GM21526 (cell line): ENCODE measurements at regions not wholly inside any gene's neighbourhood (a gene's known extent, or its start where the extent isn't known, plus 50 kb on each side); places are given as distances from the start of the nearest gene placed in this dataset.

Experiments
- ATAC-seq: cut with Tn5 transposase; IDR thresholded peaks from one replicate; pipeline ENCODE4 v1.9.1; 2021; ENCODE audit warnings: moderate library complexity; ENCODE audit not compliant: unreplicated experiment, low FRiP score

DNA sequence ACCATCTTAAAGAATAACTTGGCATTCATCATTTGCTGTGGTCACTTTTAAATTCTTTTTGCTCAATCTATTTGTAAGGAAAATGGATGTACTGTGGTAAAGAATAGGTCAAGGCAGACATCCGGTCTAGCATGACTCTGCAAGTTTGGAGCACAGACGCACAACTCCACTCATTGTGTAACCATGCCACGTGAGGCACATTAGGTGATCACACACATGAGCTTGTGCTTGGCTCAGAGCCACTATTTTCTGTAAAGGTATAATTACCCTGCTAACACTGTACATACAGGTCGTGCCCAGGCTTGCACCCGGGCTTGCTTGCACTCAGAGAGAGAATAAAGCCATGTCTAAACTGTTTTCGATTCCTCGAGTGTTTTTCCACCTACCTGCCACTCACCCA is 1289.1 kb upstream of the ADGRB3 start:
- ATAC-seq: no peak

DNA sequence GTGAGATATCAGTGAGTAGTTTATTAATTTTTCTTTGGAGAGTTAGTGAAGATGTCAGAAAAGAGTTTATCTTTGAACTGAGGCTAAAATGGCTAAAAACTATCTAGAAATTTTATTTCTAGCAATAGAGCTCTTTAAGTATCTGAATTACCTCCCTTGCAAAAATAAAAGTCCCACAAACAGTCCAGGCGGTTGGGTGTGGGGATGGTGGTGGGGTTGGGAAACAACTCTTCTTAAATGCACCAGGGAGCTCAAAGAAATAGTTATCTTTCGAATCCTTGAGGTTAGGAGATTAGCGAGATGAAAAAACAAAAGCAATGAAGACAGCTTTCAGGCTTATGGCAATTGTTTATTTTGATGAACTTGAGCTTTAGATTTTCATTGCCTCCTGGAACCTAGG is 1299.1 kb upstream of the ADGRB3 start:
- ATAC-seq: no peak

DNA sequence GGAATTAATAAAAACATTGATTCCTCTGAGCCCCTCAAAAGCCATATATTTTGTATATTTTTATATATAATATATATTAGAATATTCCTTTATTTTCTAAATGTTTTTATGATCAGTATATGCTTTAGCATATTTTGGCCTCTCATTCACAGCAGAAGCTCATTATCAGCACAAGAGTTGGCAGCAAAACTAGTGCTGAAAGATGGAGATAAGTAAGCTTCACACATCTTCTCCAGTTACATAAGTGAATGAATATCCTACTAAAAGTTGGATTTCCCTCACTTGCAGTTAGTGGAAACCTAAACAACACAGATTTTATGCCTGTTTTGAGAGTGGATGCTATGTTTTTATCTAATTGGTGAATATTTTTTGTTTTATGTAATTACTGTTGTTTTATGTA is 1303.8 kb upstream of the ADGRB3 start:
- ATAC-seq: no peak

DNA sequence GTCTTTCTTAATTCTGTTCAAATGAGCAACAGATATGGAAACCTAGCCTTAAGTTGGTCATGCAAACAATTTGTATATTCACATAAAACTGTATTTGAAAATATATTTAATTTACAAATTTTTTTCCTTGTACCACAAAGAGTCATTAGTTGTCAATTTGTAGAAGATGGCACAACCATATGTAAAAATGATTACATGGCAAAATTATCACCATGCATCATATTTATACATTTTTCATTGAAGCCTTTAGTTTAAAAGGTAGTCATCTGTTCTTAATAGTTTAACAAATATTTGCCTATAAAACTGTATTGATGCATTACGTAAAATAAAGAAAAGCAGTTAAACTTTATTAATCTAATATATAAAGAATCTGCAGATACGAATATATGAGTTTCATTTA is 1306.8 kb upstream of the ADGRB3 start:
- ATAC-seq: no peak

DNA sequence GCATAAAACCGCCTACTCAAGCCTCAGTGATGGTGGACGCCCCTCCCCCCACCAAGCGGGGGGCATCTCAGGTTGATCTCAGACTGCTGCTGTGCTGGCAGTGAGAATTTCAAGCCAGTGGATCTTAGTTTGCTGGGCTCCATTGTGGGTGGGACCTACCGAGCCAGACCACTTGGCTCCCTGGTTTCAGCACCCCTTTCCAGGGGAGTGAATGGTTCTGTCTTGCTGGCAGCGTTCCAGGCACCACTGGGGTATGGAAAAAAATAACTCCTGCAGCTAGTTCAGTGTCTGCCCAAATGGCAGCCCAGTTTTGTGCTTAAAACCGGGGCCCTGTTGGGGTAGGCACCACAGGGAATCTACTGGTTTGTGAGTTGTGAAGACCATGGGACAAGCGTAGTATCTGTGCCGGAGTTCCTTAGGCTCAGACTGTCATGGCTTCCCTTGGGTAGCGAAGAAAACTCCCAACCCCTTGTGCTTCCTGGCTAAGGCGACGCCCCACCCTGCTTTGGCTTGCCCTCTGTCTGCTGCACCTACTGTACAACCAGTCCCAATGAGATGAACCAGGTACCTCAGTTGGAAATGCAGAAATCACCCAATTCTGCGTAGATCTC is 1334.5 kb upstream of the ADGRB3 start:
- ATAC-seq: no peak

DNA sequence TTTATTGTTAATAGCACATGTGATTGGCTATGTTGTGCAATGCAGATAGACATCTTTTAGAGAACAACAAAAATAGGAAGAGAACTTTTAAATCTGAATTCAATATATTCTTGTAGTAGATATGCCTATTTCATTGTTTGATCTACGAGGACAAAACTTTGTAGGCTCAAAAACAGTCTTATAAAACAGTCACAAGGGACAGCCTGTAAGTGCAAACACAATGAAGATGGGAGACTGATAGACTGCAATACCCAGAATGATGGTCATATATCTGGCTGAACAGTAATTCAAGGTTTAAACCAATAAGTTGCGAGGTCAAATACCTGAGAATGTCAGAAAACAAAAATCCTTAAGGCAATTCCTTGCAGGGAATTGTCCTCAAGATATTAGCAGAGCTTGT is 1342.9 kb upstream of the ADGRB3 start:
- no peak for ATAC-seq

DNA sequence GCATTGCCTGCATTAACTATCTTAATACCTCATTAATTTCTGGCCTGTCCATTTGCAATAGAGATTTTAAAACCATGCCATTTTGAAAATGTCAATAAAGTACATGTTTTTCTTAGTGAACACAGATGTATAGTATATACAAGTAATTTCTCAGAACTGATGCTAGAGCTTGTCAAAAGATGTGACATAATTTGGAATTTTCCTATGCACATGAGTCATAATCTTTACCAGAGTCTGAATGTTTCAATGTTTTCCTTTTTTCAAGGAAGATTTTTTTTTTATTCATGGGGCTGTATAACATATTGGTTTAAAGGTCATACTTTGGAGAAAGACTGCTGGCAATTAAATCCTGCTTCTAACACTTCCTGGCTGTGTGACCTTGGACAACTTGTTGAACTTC is 1347.5 kb upstream of the ADGRB3 start:
- ATAC-seq: no peak

DNA sequence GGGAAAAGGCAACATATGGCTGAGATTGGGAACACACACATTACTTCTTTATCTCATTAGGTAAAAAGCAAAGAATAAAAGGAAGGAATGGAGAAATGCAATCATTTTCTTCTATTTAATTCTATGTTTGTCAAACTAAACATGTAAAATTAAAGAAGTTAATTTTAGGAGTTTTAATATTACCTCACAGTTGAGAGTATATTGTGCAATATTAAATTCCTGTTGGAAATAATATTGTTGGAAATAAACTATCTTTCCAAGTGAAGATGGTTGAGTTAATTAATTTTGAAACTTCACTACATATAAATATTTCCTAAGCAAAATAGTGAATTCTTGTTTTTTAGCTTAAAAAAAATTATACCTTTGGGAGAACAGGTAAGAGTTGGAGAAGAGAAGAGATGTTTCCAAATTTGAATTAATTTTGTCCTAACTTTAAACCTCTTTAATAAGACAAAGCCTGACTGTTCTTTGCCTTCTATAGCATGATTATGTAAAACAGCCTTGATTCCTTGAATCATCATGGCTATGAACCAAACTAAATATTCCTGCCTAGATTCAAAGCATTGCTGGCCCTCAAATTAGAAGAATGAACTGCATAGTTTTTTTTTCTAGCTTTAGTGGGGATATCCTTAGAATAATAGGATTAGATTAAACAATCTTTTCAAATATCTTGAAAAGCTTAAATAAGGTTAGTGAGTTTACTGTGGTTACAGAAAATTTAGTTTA is 1349.1 kb upstream of the ADGRB3 start:
- no peak for ATAC-seq

DNA sequence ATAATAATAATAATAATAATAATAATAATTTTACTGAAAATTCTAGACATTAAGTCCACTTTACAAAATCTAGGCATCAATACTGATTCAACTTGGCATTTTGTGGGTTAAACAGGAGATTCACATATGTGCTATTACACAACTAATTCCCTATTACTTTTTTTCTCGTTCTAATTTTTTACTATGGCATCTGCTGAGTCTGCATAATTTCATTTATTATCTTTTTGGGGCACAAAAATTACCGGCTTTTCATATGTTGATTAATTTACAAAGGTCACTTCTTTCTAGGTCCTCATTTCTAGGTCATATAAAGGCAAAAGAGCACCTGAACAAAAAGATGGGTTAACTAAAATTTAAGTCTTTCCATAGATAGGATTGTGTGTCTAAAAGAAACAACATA is 1357.8 kb upstream of the ADGRB3 start:
- no peak for ATAC-seq

DNA sequence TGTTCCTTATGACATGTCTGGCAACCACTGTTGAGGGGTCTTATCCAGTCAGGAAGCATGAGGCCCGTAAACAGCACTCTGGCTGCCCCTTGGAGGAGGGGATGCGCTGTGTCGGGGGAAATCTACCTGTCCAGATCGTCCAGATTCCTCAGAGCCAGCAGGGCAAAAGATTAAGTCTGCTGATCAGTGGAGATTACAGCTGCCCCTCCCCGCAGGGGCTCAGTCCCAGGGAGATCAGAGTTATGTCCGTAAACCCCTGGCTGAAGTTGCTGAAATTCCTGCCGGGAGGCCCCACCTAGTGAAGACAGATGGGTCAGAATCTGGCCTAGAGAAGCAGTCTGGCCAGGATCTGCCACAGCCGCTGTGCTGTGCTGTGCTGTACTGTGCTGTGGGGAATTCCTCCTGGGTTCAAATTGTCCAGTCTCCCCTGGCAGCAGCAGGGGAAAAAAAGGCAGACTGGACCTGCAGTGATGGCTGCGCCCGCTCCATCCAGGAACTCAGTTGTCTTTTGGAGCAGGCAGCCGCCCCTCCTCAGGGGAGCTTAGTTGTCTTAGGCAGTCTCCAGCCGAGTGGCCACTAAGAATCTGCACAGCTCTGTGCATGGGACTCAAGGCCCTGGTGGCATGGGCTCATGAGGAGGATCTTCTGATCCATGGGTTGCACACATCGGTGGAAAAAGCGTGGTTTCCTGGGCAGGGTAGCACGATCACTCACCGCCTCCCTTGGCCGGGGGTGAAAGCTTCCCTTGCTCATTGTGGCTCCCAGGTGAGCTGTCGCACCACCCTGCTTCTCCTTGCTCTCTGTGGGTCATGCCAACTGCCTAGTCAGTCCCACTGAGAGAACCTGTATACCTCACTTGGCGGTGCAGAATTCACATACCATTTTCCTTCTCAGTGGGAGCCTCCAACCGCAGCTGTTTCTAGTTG is 1368.8 kb upstream of the ADGRB3 start:
- ATAC-seq: no peak

DNA sequence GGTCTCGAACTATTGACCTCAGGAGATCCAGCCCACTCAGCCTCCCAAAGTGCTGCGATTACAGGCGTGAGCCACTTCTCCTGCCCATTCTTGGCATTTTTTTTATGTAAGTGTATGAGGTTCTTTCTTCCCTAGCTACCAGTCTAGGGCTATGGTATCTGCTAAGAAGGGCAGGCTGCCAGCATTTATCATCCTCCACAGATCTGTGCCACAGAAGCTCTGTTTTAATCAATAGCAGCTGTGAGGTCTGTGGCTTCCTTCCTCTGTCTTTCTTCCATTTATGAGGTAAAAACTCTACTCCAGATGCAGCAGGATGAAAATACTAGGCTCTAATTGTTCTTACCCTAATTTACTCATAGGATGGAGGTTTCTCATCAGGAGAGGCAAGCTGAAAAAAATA is 1382.4 kb upstream of the ADGRB3 start:
- ATAC-seq: no peak

DNA sequence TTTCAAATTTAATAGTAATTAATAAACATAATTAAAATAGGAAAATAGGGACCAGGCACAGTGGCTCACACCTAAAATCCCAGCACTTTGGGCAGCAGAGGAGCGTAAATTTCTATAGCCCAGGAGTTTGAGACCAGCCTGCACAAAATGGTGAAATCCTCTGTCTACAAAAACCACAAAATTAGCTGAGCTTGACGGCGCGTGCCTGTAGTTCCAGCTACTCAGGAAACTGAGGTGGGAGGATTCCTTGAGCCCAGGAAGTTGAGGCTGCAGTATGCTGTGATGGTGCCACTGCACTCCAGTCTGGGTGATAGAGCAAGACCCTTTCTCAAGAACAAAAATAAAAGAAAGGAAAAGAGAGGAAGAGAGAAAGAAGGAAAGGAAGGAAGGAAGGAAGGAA is 1387.0 kb upstream of the ADGRB3 start:
- no peak for ATAC-seq

DNA sequence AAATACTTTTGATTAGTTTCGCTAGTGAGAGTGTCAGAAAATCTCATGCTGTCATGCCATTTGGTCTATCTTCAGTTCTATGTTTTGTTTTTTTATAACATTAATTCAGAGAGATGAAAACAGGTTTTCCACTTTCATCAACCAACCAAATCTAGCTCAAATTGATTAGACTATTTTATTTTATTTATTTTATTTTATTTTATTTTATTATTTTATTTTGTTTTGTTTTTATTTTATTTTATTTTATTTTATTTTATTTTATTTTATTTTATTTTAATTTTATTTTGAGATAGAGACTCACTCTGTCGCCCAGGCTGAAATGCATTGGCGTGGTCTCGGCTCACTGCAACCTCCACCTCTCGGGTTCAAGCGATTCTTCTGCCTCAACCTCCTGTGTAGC is 1391.0 kb upstream of the ADGRB3 start:
- no peak for ATAC-seq

DNA sequence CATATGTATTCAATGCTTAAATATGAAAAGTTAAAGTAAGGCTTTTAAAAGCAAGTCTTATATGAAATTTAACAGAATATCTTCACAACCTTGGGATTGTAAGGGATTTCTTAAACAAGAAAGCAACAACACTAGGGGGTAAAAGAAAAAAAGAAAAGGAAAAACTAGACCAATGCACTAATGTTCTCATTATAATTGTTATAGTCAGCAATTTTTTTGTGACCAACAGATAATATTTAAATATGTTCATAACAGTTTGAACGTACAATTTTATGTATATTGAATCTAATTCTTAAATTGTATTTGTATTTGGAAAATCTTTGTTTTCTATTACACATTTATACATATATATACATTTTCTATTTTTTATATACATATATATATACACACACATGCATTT is 1397.8 kb upstream of the ADGRB3 start:
- ATAC-seq: no peak

DNA sequence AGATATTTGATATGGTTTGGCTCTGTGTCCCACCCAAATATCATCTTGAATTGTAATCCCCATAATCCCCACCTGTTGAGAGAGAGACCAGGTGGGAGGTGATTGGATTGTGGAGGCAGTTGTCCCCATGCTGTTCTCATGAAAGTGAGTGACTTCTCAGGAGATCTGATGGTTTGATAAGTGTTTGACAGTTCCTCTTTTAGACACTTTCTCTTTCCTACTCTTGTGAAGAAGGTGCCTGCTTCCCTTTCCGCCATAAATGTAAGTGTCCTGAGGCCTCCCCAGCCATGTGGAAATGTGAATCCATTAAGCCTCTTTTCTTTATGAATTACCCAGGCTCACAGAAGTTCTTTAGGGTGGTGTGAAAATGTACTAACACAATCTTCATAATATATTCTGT is 1404.0 kb upstream of the ADGRB3 start:
- ATAC-seq: no peak

DNA sequence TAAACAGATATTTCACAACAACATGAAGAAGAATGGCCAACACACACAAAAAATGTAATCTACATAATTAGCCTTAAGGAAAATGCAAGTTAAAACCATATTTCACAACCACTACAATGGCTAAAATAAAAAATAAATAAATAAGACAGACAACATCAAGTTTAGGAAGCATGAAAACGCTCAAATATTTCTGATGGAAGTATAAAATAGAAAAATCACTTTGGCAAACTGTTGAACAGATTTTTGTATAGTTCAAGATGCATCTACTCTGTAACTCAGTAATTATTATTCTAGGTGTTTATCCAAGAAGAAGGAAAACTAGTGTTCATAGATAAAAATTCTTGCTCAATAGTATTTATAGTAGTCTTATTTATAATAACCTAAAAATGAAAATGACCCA is 1410.1 kb upstream of the ADGRB3 start:
- ATAC-seq: no peak

DNA sequence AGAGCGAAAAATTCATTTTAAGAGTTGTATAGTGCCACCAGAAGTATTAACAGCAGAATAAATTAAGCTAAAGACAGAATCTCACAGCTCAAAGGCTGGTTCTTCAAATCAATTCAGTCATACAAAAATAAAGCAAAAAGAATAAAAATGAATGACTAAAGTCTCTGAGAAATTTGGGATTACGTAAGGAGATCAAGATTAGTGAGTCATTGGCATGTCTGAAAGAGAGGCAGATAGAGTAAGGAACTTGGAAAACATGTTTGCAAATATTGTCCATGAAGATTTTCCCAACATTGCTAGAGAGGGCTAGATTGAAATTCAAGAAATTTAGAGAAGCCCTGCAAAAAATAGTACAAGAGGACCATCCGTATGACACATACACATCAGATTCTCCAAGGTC is 1413.9 kb upstream of the ADGRB3 start:
- ATAC-seq: no peak

DNA sequence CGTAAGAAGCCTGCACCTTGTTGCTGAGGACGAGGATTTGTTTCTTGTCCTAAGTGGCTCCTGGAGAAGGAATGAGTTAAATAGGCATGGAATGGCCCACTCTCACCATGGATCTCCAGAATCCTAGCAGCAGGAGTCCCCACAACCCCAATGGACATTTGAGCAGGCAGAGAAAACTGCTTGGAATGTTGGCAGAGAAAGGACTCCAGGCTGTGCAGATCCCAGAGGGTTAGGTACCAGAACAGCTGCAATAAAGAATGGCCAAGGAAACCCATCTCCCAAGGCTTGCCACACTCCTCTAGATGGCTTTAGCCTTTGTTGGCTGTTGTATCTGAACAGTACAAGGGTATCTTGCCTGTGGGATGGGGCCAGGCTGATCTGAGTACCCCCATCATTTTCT is 1415.7 kb upstream of the ADGRB3 start:
- ATAC-seq: no peak

DNA sequence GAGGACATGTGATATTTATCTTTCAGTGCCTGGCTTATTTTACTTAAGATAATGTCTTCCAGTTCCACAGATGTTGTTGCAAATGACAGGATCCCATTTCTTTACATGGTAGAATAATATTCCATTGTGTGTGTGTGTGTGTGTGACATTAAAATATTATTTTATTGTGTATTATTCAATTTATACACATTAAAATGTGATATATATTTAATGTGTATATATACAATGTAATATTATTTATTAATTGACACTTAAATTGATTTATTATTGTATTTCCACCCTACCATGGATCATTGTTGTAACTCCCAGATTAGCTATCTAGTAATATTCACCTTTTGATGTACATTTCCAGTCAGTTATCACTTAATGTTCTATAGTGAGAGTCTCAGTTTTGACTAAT is 1422.5 kb upstream of the ADGRB3 start:
- no peak for ATAC-seq

DNA sequence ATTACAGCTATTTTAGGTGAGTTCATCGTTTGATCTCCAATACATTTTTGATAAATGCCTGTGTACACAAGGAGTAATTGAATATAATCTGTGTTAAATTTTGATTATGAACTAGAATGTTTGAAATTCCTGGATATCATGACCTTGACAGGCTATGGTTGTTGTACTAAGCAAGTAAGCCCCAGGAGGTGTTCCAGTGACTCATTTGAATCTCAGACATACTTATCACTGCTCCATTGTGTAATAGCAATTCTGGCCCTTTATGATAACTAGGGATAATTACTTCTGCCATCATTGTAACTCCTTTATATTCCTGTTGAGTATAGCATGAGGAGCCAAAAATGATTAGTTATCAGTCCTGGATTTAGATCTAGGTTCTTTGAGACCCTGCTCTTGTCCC is 1424.6 kb upstream of the ADGRB3 start:
- no peak for ATAC-seq

DNA sequence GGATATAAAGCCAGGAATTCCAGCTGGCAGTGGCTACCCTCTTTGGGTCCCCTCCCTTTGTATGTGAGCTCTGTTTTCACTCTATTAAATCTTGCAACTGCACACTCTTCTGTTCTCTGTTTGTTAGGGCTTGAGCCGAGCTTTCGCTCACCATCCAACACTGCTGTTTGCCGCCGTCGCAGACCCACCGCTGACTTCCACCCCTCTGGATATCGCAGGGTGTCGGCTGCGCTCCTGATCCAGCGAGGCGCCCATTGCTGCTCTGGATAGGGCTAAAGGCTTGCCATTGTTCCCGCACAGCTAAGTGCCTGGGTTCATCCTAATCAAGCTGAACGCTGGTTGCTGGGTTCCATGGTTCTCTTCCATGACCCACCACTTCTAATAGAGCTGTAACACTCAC is 1433.5 kb upstream of the ADGRB3 start:
- no peak for ATAC-seq
